ENCODE measurements at regions not wholly inside any gene's neighbourhood (a gene's known extent, or its start where the extent isn't known, plus 50 kb on each side); places are given as distances from the start of the nearest gene placed in this dataset.

- Mint-ChIP-seq H3K9me3 (peaks cover 8% of the 10 kb centered on the region), H3K36me3 (no peaks in the 10 kb centered on the region), H3K27ac (no peak overlapping the region), H3K4me1 (ENCODE audit: unreplicated experiment) (peaks cover 4% of the 10 kb centered on the region), H3K27me3 (peaks cover 5% of the 10 kb centered on the region), H3K4me3 (no peak overlapping the region)
- TF ChIP-seq, protein P1, sequence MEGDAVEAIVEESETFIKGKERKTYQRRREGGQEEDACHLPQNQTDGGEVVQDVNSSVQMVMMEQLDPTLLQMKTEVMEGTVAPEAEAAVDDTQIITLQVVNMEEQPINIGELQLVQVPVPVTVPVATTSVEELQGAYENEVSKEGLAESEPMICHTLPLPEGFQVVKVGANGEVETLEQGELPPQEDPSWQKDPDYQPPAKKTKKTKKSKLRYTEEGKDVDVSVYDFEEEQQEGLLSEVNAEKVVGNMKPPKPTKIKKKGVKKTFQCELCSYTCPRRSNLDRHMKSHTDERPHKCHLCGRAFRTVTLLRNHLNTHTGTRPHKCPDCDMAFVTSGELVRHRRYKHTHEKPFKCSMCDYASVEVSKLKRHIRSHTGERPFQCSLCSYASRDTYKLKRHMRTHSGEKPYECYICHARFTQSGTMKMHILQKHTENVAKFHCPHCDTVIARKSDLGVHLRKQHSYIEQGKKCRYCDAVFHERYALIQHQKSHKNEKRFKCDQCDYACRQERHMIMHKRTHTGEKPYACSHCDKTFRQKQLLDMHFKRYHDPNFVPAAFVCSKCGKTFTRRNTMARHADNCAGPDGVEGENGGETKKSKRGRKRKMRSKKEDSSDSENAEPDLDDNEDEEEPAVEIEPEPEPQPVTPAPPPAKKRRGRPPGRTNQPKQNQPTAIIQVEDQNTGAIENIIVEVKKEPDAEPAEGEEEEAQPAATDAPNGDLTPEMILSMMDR (conservative IDR thresholded peaks at IDR 0.05), result no peak
- DNase-seq (ENCODE audit: extremely low spot score, unreplicated experiment), result no peak
These were observed 478.7 kb upstream of the UBE2E2 start for GRCh38 chr3:22724420-22724819.

GRCh38 chr3:22728406-22728805 is 474.7 kb upstream of the UBE2E2 start:
- peaks cover 3% of the 10 kb centered on the region for H3K9me3 Mint-ChIP-seq
- no peaks in the 10 kb centered on the region for H3K36me3 Mint-ChIP-seq
- TF ChIP-seq, protein P1 (conservative IDR thresholded peaks at IDR 0.05), result no peak
- H3K27ac Mint-ChIP-seq, result no peak overlapping the region
- DNase-seq (ENCODE audit: extremely low spot score, unreplicated experiment), result no peak
- peaks cover 4% of the 10 kb centered on the region for H3K4me1 Mint-ChIP-seq (ENCODE audit: unreplicated experiment)
- H3K27me3 Mint-ChIP-seq, result peaks cover 12% of the 10 kb centered on the region
- H3K4me3 Mint-ChIP-seq, result no peak overlapping the region

DNA sequence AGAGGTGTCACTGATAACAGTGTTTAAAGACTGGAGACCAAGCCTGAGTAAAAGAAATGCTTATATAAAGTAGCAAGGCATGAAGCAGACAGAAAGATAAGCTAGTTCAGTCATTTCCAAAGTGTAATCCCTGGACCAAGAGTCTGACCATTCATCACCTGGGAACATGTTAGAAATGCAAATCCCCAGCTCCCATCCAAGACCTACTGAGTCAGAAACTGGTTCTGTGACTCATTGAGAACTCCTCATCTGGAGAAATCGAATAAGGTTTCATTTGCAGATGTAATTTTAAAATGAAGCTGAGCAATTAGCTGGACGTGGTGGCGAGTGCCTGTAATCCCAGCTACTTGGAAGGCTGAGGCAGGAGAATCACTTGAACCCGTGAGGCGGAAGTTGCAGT is 473.9 kb upstream of the UBE2E2 start:
- TF ChIP-seq, protein P1 (conservative IDR thresholded peaks at IDR 0.05), result no peak
- Mint-ChIP-seq H3K4me1 (ENCODE audit: unreplicated experiment) (peaks cover 8% of the 10 kb centered on the region), H3K36me3 (no peaks in the 10 kb centered on the region), H3K27ac (no peak overlapping the region), H3K27me3 (peaks cover 12% of the 10 kb centered on the region), H3K9me3 (peaks cover 3% of the 10 kb centered on the region), H3K4me3 (no peak overlapping the region)
- no peak for DNase-seq (ENCODE audit: extremely low spot score, unreplicated experiment)

- no peaks in the 10 kb centered on the region for H3K36me3 Mint-ChIP-seq
- H3K27ac Mint-ChIP-seq, result no peak overlapping the region
- peaks cover 12% of the 10 kb centered on the region for H3K4me1 Mint-ChIP-seq (ENCODE audit: unreplicated experiment)
- peaks cover 12% of the 10 kb centered on the region for H3K27me3 Mint-ChIP-seq
- peaks cover 3% of the 10 kb centered on the region for H3K9me3 Mint-ChIP-seq
- no peak for DNase-seq (ENCODE audit: extremely low spot score, unreplicated experiment)
- no peak overlapping the region for H3K4me3 Mint-ChIP-seq
- TF ChIP-seq, protein P1 (conservative IDR thresholded peaks at IDR 0.05), result peak; percentile 64
These were observed 473.1 kb upstream of the UBE2E2 start for GRCh38 chr3:22729981-22730380.

GRCh38 chr3:22730701-22731100 is 472.4 kb upstream of the UBE2E2 start:
- H3K4me3 Mint-ChIP-seq, result no peak overlapping the region
- TF ChIP-seq, protein P1 (conservative IDR thresholded peaks at IDR 0.05), result no peak
- DNase-seq (ENCODE audit: extremely low spot score, unreplicated experiment), result no peak
- H3K36me3 Mint-ChIP-seq, result no peaks in the 10 kb centered on the region
- H3K27ac Mint-ChIP-seq, result no peak overlapping the region
- peaks cover 3% of the 10 kb centered on the region for H3K9me3 Mint-ChIP-seq
- peaks cover 12% of the 10 kb centered on the region for H3K4me1 Mint-ChIP-seq (ENCODE audit: unreplicated experiment)
- H3K27me3 Mint-ChIP-seq, result peaks cover 12% of the 10 kb centered on the region

- no peak for DNase-seq (ENCODE audit: extremely low spot score, unreplicated experiment)
- Mint-ChIP-seq H3K27ac (no peak overlapping the region), H3K27me3 (peaks cover 12% of the 10 kb centered on the region), H3K9me3 (peaks cover 3% of the 10 kb centered on the region), H3K4me1 (ENCODE audit: unreplicated experiment) (peaks cover 12% of the 10 kb centered on the region), H3K36me3 (no peaks in the 10 kb centered on the region), H3K4me3 (no peak overlapping the region)
- TF ChIP-seq, protein P1 (conservative IDR thresholded peaks at IDR 0.05), result no peak
These were observed 471.2 kb upstream of the UBE2E2 start for GRCh38 chr3:22731901-22732300.
